Brain microvascular endothelial cell (primary cell): ENCODE measurements at regions not wholly inside any gene's neighbourhood (a gene's known extent, or its start where the extent isn't known, plus 50 kb on each side); places are given as distances from the start of the nearest gene placed in this dataset.

Source experiments
- DNase-seq: peaks from one replicate; pipeline ENCODE4 v3.0.0-alpha.2; 2020
- H3K27ac ChIP-seq: fragments of 250-450 bp; sonication (Bioruptor Pico); 2 replicates; pipeline ENCODE4 v1.5.1; 2020; ENCODE audit warnings: mild to moderate bottlenecking, moderate library complexity
- H3K27me3 ChIP-seq: fragments of 250-450 bp; sonication (Bioruptor Pico); replicated peaks from 2 replicates; pipeline ENCODE4 v1.5.1; 2020; ENCODE audit warnings: mild to moderate bottlenecking
- H3K36me3 ChIP-seq: fragments of 250-450 bp; sonication (Bioruptor Pico); replicated peaks from 2 replicates; pipeline ENCODE4 v1.5.1; 2020; ENCODE audit warnings: mild to moderate bottlenecking
- H3K4me3 ChIP-seq: 2 replicates; pipeline ENCODE4 v1.5.1; 2011; ENCODE audit warnings: low read depth, mild to moderate bottlenecking, control low read depth, low read length, moderate library complexity
- in situ Hi-C: cut with HindIII; loops from 2 replicates; pipeline ENCODE4 v1.10.0; 2017; ENCODE audit warnings: low sequenced_read_pairs, low pct_ligation_motif_present
- TF ChIP-seq, protein P1 (sequence below): IDR thresholded peaks from 2 replicates; pipeline ENCODE4 v1.5.1; 2011; ENCODE audit warnings: low read depth, mild to moderate bottlenecking, moderate library complexity, low read length, control low read depth, inconsistent platforms; ENCODE audit errors: missing control alignments

DNA sequence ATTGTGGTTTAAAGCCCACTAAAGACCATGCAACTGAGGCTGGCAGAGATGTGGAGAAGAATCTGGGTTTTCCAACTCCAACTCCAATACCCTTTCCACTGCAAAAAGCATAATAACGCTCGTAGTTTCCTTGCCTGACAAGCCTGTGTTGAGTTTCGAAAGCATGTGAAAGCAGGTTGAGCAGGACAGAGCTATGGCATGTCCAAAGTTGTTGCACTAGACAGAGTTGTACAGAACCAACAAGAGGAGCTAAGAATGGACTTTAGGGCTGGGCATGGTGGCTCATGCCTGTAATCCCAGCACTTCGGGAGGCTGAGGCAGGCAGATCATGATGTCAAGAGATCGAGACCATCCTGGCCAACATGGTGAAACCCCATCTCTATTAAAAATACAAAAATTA, 572.0 kb upstream of the TBX3 start:
- no peak for DNase-seq
- Histone ChIP-seq H3K36me3 (no peaks in the 10 kb centered on the region), H3K27me3 (no peaks in the 10 kb centered on the region), H3K4me3 (no peak overlapping the region), H3K27ac (no peak overlapping the region)
- in situ Hi-C loops = no loop called here
- TF ChIP-seq, protein P1, sequence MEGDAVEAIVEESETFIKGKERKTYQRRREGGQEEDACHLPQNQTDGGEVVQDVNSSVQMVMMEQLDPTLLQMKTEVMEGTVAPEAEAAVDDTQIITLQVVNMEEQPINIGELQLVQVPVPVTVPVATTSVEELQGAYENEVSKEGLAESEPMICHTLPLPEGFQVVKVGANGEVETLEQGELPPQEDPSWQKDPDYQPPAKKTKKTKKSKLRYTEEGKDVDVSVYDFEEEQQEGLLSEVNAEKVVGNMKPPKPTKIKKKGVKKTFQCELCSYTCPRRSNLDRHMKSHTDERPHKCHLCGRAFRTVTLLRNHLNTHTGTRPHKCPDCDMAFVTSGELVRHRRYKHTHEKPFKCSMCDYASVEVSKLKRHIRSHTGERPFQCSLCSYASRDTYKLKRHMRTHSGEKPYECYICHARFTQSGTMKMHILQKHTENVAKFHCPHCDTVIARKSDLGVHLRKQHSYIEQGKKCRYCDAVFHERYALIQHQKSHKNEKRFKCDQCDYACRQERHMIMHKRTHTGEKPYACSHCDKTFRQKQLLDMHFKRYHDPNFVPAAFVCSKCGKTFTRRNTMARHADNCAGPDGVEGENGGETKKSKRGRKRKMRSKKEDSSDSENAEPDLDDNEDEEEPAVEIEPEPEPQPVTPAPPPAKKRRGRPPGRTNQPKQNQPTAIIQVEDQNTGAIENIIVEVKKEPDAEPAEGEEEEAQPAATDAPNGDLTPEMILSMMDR = no peak

DNA sequence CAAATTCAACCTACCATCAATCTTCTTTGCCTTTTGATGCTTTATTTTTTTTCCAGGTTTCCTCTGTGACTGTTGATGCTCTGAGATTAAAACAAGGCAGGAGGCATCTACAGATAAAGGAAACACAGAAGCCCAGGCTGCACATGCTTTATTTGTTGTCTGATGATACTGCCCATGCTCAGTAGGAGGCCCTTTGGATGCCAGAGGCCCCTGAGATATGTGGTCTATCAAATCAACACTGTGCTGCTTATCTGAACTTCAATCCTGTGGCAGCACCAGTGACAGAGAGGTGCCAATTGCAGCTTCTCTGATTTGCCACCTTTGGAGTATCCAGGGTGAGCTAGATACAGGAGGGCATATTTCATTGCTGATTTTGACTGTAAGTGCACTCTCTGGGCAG, 571.3 kb upstream of the TBX3 start:
- DNase-seq = no peak
- Histone ChIP-seq H3K27ac (no peak overlapping the region), H3K36me3 (no peaks in the 10 kb centered on the region), H3K4me3 (no peak overlapping the region), H3K27me3 (no peaks in the 10 kb centered on the region)
- TF ChIP-seq, protein P1 = no peak
- in situ Hi-C loops = no loop called here

DNA sequence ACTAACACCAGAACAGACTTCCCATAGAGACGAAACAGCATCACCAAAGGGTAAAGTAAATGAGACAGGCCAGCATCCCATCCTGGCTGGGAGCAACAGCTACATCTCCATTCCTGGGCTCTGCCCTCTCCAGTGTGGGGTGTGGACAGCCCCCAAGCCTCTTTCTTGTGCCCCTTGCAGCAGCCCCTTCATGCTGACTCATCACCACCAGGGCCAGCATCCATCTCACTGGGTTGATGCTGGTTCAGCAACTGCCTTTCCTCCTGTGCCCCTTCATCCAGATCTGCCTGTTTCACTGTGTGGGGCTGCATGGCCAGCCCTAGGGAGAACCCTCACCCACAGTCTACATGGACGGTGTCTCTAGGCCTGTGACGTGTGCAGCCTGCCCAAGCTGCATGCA, 569.1 kb upstream of the TBX3 start:
- H3K36me3 ChIP-seq = no peaks in the 10 kb centered on the region
- in situ Hi-C loops = no loop called here
- no peak for DNase-seq
- no peaks in the 10 kb centered on the region for H3K27me3 ChIP-seq
- TF ChIP-seq, protein P1 = no peak
- H3K27ac ChIP-seq = no peak overlapping the region
- H3K4me3 ChIP-seq = no peak overlapping the region

DNA sequence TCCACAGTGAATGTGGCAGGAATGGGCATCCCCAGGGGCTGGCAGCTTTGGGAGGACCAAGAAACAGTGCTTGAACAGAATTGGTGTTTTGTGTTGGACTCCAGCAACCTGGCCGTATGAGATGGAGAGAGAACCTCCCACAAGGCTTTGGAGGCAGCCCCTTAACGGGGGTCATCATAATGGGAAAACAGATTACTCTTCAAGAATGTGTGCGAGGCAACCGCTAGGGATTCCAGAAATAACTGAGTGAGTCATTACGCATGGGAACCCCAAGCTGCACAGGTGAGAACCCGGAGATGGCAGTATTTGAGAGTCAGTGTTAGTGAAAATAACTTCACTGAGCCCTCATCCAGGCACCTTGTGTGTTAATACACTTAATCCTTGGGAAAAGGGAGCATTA, 567.8 kb upstream of the TBX3 start:
- H3K4me3 ChIP-seq = no peak overlapping the region
- in situ Hi-C loops = no loop called here
- H3K36me3 ChIP-seq = no peaks in the 10 kb centered on the region
- TF ChIP-seq, protein P1 = no peak
- no peak for DNase-seq
- H3K27ac ChIP-seq = no peak overlapping the region
- H3K27me3 ChIP-seq = no peaks in the 10 kb centered on the region

DNA sequence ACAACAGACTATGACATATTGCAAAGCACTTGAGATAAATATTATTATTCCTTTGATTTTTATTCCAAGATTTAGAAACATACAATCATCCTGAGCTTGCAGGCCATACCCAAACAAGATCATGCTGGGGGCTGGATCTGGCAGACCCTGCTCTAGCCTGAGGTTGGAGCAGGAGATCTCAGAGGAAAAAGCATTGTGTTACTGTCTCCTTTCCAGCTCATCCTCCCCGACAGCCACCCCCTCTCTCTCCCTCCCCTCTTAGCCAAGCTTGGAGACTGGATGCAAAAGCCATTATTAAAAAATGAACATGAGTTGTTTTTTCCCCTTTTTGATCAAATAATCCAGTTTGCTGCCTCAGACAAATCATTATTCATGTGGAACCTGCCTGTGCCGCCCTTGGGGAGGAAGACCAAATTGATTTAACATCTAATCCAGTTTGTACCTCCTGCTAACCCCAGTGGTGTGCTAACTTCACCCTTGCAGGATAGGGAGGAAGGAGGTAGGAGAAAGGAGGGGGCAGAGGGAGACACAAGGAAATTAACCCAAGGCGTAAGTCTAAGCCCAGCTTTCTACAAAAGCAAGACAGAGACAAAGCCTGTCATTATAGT, 565.8 kb upstream of the TBX3 start:
- TF ChIP-seq, protein P1 = no peak
- in situ Hi-C loops = no loop called here

DNA sequence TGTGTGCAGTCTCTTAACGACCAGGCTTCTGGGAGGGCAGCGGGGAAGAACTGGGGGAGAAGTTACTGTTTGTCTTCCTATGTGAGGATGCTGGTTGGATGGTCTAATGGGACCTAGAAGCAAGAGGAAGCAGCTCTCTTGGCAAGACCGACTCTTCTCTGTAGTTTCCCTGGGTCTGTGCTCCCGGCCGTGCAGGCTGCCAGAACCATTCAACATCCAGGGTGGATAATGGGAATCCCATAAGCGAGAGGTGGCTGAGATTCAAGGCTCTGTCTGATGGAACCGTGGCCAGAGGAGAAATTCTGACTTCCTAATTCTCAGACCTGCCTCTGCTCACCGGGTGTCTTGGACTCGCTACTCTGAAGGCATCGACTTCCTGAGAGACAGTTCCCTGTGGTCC, 561.0 kb upstream of the TBX3 start:
- DNase-seq = no peak
- Histone ChIP-seq H3K36me3 (no peaks in the 10 kb centered on the region), H3K27ac (no peak overlapping the region), H3K4me3 (no peak overlapping the region), H3K27me3 (no peaks in the 10 kb centered on the region)
- in situ Hi-C loops = no loop called here
- TF ChIP-seq, protein P1 = no peak

More for the DNA sequence above, 565.8 kb upstream of the TBX3 start:
- Histone ChIP-seq H3K27me3 (no peaks in the 10 kb centered on the region), H3K36me3 (no peaks in the 10 kb centered on the region), H3K4me3 (no peak overlapping the region), H3K27ac (no peak overlapping the region)
- no peak for DNase-seq
